ENCODE measurements at regions not wholly inside any gene's neighbourhood (a gene's known extent, or its start where the extent isn't known, plus 50 kb on each side); places are given as distances from the start of the nearest gene placed in this dataset.
"Not testable (repeated sequence)": the region's sequence is repeated elsewhere in the genome, so short reads cannot be mapped to it uniquely, and the experiment has no call there.

DNA sequence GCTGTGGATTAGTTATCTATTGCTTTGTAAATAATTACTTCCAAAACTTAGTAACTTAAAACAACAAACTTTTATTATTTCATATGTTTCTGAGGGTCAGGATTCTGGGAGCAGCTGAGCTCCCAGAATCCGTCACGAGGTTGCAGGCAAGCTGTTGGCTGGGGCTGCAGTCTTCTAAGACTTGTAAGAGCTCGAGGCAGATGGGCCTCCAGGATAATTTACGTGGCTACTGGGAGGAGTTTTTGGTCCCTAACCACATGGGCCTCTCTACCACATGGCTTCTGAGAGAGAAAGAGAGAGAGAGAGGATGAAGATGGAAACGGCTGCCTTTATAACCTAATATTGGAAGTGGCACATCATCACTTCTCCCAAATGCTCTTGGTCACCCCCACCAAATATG lies 64.9 kb upstream of the SULF2 start:
- no peak for DNase-seq (ENCODE audit: low read depth)
- H3K4me3 ChIP-seq (ENCODE audit: low read depth, low read length): no peak overlapping the region
- TF ChIP-seq, protein P1, sequence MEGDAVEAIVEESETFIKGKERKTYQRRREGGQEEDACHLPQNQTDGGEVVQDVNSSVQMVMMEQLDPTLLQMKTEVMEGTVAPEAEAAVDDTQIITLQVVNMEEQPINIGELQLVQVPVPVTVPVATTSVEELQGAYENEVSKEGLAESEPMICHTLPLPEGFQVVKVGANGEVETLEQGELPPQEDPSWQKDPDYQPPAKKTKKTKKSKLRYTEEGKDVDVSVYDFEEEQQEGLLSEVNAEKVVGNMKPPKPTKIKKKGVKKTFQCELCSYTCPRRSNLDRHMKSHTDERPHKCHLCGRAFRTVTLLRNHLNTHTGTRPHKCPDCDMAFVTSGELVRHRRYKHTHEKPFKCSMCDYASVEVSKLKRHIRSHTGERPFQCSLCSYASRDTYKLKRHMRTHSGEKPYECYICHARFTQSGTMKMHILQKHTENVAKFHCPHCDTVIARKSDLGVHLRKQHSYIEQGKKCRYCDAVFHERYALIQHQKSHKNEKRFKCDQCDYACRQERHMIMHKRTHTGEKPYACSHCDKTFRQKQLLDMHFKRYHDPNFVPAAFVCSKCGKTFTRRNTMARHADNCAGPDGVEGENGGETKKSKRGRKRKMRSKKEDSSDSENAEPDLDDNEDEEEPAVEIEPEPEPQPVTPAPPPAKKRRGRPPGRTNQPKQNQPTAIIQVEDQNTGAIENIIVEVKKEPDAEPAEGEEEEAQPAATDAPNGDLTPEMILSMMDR (IDR thresholded peaks at IDR 0.05; ENCODE audit: low read depth, low read length, missing control alignments): no peak

DNA sequence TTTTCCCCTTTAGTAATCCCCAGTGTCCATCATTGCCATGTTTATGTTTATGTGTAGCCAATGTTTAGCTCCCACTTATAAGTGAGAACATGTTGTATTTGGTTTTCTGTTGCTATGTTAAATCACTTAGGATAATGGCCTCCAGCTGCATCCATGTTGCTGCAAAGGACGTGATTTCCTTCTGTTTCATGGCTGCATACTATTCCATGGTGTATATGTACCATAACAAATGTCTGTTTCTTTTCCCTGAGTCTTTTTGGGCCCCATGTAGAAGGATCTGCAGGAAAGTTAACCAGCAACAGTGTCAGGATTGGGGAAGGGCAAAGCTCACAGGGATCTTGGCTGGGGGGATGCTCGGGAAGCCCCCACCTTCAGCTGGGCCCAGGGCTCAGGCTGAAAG lies 64.3 kb upstream of the SULF2 start:
- TF ChIP-seq, protein P1 (IDR thresholded peaks at IDR 0.05; ENCODE audit: low read depth, low read length, missing control alignments): no peak

DNA sequence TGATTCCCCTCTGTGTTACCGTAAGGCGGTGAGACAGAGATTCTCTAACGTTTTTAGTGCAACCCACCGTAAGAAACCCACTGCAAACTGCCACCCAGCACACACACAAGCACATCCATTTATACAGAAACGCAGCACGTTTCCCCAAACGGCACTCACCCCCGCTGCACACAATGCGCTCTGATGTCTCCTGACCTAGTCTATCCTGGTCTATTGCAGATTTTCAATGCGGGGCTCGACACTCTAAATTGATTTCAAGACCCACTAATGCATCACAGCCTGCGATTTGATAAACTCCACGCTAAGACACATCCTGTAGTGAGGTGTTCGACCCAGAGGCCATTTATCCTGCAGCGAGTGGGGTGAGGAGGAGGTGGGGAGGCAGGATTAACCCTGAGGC lies 63.7 kb upstream of the SULF2 start:
- no peak for DNase-seq (ENCODE audit: low read depth)
- TF ChIP-seq, protein P1 (IDR thresholded peaks at IDR 0.05; ENCODE audit: low read depth, low read length, missing control alignments): no peak
- no peak overlapping the region for H3K4me3 ChIP-seq (ENCODE audit: low read depth, low read length)

More for the DNA sequence above, 64.3 kb upstream of the SULF2 start:
- H3K4me3 ChIP-seq (ENCODE audit: low read depth, low read length): no peak overlapping the region
- DNase-seq (ENCODE audit: low read depth): no peak

DNA sequence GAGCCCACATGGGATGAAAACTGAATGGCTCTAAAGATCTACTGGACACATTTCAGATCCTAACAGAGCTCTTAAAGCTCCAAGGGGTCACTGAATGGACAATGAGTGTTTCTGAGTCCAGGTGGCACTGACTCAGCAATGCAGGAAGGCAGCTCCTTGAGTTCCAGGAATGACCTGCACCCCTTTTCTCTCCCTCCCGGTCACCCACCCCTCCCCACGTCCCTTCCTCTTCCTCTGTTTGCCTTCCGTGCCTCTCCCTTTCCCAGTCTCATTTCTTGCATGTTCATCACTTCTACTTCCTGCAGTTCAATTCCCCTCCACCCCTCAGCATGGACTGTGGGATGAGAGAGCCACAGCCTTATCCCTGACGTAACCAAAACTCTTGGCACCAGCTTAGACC lies 63.3 kb upstream of the SULF2 start:
- DNase-seq (ENCODE audit: low read depth); H3K4me3 ChIP-seq (ENCODE audit: low read depth, low read length): not testable (repeated sequence)

DNA sequence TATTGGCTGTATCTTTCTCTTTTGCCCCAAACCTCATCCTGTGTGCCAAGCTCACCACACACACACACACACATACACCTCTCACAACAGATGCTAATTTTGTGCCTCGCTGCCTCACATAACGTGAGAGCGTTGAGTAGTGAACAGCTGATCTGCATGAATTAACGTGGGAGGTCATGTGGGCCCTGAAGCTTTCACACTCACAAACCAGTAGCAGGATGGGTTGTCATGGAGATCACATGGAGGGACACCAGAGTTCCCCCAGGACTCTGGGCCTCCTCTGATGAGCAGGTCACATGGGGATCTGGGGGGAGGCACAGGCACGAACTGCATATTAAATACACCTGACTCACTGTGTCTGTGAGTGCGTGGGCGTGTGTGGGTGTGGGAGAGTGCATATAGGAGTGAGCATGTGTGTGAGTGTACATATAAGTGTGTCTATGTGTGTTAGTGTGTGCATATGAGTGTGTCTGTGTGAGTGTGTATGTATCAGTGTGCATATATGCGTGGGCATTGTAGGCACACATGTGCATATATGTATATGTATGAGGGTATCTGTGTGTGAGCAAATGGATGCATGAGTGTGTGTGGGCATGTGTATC lies 62.7 kb upstream of the SULF2 start:
- no peak overlapping the region for H3K4me3 ChIP-seq (ENCODE audit: low read depth, low read length)
- TF ChIP-seq, protein P1 (IDR thresholded peaks at IDR 0.05; ENCODE audit: low read depth, low read length, missing control alignments): no peak
- no peak for DNase-seq (ENCODE audit: low read depth)

DNA sequence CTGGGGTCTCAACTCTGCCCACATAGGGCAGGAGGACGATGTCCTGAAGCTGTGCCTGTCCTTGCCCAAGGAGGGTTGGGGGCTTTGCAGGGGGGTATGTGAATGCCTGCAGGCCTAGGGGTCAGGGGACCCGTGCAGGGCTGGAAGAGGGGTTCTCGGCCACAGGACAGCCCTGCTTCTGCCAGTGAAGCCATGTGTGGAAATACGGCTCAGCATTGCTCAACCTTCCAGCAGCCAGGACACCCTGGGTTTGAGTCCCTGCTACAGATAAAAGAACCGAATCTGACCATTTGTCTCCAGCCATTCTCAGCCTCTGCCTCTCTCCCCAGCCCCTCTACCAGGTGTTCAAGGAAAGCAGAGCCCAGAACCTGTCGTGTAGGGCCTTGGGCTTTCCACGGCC lies 61.9 kb upstream of the SULF2 start:
- not testable (repeated sequence) for H3K4me3 ChIP-seq (ENCODE audit: low read depth, low read length); DNase-seq (ENCODE audit: low read depth)

DNA sequence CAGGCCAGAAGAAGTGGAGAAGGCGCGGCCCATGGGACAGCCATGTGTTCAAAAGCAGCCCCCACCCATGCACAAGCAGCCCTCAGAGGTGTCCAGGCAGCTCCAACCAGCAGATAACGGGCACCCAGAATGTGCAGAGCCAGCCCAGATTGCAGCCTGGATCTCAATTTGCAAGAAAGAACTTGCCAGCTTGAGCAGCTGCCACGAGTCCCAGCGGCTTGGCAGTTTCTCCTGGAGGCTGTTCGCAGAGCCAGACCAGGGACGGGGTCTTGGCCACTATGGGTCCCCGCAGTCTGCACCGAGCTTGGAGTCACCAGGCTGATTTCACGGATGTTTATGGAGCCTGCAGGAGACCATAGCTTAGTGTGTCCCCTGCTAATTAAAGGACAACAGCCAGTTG lies 61.4 kb upstream of the SULF2 start:
- DNase-seq (ENCODE audit: low read depth); H3K4me3 ChIP-seq (ENCODE audit: low read depth, low read length): not testable (repeated sequence)

DNA sequence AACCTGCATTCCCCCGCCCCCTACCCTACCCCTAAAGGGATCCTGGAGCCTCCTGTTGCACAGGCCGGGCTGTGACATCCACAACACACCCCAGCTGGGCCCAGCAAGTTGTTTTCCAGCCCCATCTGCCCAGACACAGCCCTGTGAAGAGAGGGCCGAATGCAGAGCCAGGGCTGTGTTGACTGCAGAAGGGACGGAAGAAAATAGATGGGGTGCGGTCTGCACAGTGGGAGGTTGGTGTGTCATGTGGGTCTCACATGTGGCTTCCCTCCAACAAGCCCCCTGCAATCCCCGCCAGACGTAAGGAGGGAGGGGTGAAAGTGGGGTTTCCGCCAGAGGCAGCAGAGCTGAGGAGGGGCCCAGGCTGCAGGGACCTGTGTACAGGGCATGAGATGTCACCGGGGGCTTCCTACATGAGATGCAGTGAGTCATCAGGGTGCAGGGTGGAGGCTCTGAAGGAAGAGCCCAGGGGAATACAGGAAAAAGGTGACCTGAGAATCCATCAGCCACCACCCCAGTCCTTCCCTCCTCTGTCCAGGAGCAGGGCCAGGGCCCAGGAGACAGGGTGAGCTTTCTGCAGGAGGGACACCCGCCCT lies 60.2 kb upstream of the SULF2 start:
- DNase-seq (ENCODE audit: low read depth): not testable (repeated sequence)

DNA sequence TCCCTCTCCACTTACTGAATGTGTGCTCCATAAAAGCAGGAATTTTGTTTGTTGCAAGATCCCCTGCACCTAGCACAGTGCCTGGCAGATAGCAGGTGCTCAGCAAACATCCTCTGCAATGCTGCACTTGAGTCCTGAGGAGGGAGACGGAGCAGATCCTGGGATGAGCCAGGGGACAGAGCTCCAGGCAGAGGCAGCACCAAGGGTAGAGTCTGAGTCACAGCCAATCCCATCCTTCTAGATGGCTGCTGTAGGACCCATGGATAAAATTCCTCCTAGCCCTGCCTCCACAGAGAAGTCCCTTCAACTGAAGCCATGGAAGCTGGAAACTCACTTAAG lies 59.3 kb upstream of the SULF2 start:
- H3K4me3 ChIP-seq (ENCODE audit: low read depth, low read length); DNase-seq (ENCODE audit: low read depth): not testable (repeated sequence)

More for the DNA sequence above, 60.2 kb upstream of the SULF2 start:
- H3K4me3 ChIP-seq (ENCODE audit: low read depth, low read length): not testable (repeated sequence)

All from GM12864 (cell line).